ENCODE measurements at regions not wholly inside any gene's neighbourhood (a gene's known extent, or its start where the extent isn't known, plus 50 kb on each side); places are given as distances from the start of the nearest gene placed in this dataset.

GRCh38 chr4:111755571-111755970 lies 389.7 kb upstream of the FAM241A start:
- DNase-seq (ENCODE audit: insufficient read length, low spot score) (no peak), FAIRE-seq (no peak)
- no peak for TF ChIP-seq POLR2A (IDR thresholded peaks at IDR 0.05; ENCODE audit: low read depth, low read length)
- no peak for TF ChIP-seq POLR2AphosphoS5 (IDR thresholded peaks at IDR 0.05; ENCODE audit: low read depth, low read length)
- TF ChIP-seq PAX5 (IDR thresholded peaks at IDR 0.05; ENCODE audit: insufficient read depth, low read length, severe bottlenecking): no peak
- TF ChIP-seq POU2F2 (IDR thresholded peaks at IDR 0.05; ENCODE audit: low read depth, low read length): no peak
- TF ChIP-seq SPI1 (IDR thresholded peaks at IDR 0.05; ENCODE audit: low read depth, low read length): no peak
- no peak for TF ChIP-seq TAF1 (IDR thresholded peaks at IDR 0.05; ENCODE audit: low read depth, low read length)

- DNase-seq (ENCODE audit: insufficient read length, low spot score) (no peak), FAIRE-seq (no peak)
- no peak for TF ChIP-seq SPI1 (IDR thresholded peaks at IDR 0.05; ENCODE audit: low read depth, low read length)
- TF ChIP-seq PAX5 (IDR thresholded peaks at IDR 0.05; ENCODE audit: insufficient read depth, low read length, severe bottlenecking): no peak
- no peak for TF ChIP-seq POU2F2 (IDR thresholded peaks at IDR 0.05; ENCODE audit: low read depth, low read length)
- no peak for TF ChIP-seq POLR2AphosphoS5 (IDR thresholded peaks at IDR 0.05; ENCODE audit: low read depth, low read length)
- no peak for TF ChIP-seq POLR2A (IDR thresholded peaks at IDR 0.05; ENCODE audit: low read depth, low read length)
- no peak for TF ChIP-seq TAF1 (IDR thresholded peaks at IDR 0.05; ENCODE audit: low read depth, low read length)
Measured at GRCh38 chr4:111761531-111761930, 383.7 kb upstream of the FAM241A start.

- TF ChIP-seq SPI1 (IDR thresholded peaks at IDR 0.05; ENCODE audit: low read depth, low read length) (no peak), POLR2A (IDR thresholded peaks at IDR 0.05; ENCODE audit: low read depth, low read length) (no peak), TAF1 (IDR thresholded peaks at IDR 0.05; ENCODE audit: low read depth, low read length) (no peak), PAX5 (IDR thresholded peaks at IDR 0.05; ENCODE audit: insufficient read depth, low read length, severe bottlenecking) (no peak), POU2F2 (IDR thresholded peaks at IDR 0.05; ENCODE audit: low read depth, low read length) (no peak), POLR2AphosphoS5 (IDR thresholded peaks at IDR 0.05; ENCODE audit: low read depth, low read length) (no peak)
- DNase-seq (ENCODE audit: insufficient read length, low spot score): no peak
- FAIRE-seq: no peak
Measured at GRCh38 chr4:111770514-111770913, 374.7 kb upstream of the FAM241A start.

DNA sequence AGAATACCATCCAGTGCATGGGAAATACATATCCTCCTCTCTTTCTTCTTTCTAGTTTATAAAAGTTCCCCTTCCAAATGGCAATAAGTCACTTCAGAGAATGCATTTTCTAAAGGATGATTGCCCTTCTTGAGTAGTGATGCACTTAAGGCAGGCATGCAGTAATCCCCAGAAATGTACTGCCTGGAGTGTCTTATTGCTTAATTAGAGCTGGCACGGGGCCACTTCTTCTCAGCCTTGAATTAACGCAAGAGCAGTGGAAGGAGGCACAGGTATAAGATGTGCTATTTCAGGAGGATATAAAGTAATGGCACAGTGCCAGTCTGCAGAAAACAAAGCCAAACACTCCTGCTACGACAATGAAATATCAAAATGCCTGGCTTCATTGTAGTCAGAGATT lies 371.4 kb upstream of the FAM241A start:
- DNase-seq (ENCODE audit: insufficient read length, low spot score) (no peak), FAIRE-seq (no peak)

DNA sequence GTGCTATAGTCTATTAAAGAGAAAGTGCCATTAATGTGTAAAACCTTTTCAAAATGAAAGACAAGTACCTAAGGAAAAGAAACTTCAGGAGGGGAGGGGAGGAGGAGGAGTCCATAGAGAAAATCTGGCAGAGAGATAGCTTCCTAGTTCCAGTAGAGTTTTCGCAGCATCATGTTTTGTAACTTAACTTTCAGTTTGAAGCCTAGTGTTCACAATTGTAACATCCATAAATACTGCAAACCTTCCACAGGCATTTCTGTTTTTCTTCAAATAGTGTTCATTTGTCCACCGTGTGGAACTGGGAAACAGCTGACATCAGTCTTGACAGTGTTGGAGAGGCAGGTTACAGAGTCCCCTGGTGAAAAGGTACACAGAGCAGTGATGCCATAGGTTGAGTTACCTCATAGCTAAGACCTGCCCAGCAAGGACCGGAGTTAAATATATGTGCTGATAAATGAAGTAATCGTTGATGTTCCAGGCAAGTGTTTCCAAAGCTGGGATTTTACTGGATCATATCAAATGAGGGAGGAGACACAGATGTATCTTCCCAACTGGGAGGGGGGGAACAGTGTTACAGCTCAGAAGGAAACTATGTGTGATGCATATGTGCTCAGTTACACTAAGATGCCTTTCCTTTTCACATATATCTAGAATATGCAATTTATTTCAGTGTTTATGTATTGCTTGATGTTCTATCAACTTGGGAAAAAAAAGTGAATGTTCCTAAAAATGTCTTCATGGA lies 369.5 kb upstream of the FAM241A start:
- no peak for FAIRE-seq
- TF ChIP-seq SPI1 (IDR thresholded peaks at IDR 0.05; ENCODE audit: low read depth, low read length) (no peak), TAF1 (IDR thresholded peaks at IDR 0.05; ENCODE audit: low read depth, low read length) (no peak), POU2F2 (IDR thresholded peaks at IDR 0.05; ENCODE audit: low read depth, low read length) (no peak), POLR2A (IDR thresholded peaks at IDR 0.05; ENCODE audit: low read depth, low read length) (no peak), PAX5 (IDR thresholded peaks at IDR 0.05; ENCODE audit: insufficient read depth, low read length, severe bottlenecking) (no peak), POLR2AphosphoS5 (IDR thresholded peaks at IDR 0.05; ENCODE audit: low read depth, low read length) (no peak)
- DNase-seq (ENCODE audit: insufficient read length, low spot score): no peak

More for the DNA sequence above, 371.4 kb upstream of the FAM241A start:
- TF ChIP-seq POLR2AphosphoS5 (IDR thresholded peaks at IDR 0.05; ENCODE audit: low read depth, low read length) (no peak), PAX5 (IDR thresholded peaks at IDR 0.05; ENCODE audit: insufficient read depth, low read length, severe bottlenecking) (no peak), POU2F2 (IDR thresholded peaks at IDR 0.05; ENCODE audit: low read depth, low read length) (no peak), SPI1 (IDR thresholded peaks at IDR 0.05; ENCODE audit: low read depth, low read length) (no peak), POLR2A (IDR thresholded peaks at IDR 0.05; ENCODE audit: low read depth, low read length) (no peak), TAF1 (IDR thresholded peaks at IDR 0.05; ENCODE audit: low read depth, low read length) (no peak)

- DNase-seq (ENCODE audit: insufficient read length, low spot score): no peak
- FAIRE-seq: no peak
- no peak for TF ChIP-seq TAF1 (IDR thresholded peaks at IDR 0.05; ENCODE audit: low read depth, low read length)
- no peak for TF ChIP-seq SPI1 (IDR thresholded peaks at IDR 0.05; ENCODE audit: low read depth, low read length)
- TF ChIP-seq POU2F2 (IDR thresholded peaks at IDR 0.05; ENCODE audit: low read depth, low read length): no peak
- no peak for TF ChIP-seq POLR2AphosphoS5 (IDR thresholded peaks at IDR 0.05; ENCODE audit: low read depth, low read length)
- no peak for TF ChIP-seq POLR2A (IDR thresholded peaks at IDR 0.05; ENCODE audit: low read depth, low read length)
- no peak for TF ChIP-seq PAX5 (IDR thresholded peaks at IDR 0.05; ENCODE audit: insufficient read depth, low read length, severe bottlenecking)
Measured at GRCh38 chr4:111776561-111776960, 368.7 kb upstream of the FAM241A start.

- no peak for DNase-seq (ENCODE audit: insufficient read length, low spot score)
- TF ChIP-seq POLR2A (IDR thresholded peaks at IDR 0.05; ENCODE audit: low read depth, low read length) (no peak), POU2F2 (IDR thresholded peaks at IDR 0.05; ENCODE audit: low read depth, low read length) (no peak), SPI1 (IDR thresholded peaks at IDR 0.05; ENCODE audit: low read depth, low read length) (no peak), PAX5 (IDR thresholded peaks at IDR 0.05; ENCODE audit: insufficient read depth, low read length, severe bottlenecking) (no peak)
- FAIRE-seq: no peak
Measured at GRCh38 chr4:111778543-111778942, 366.7 kb upstream of the FAM241A start.

DNA sequence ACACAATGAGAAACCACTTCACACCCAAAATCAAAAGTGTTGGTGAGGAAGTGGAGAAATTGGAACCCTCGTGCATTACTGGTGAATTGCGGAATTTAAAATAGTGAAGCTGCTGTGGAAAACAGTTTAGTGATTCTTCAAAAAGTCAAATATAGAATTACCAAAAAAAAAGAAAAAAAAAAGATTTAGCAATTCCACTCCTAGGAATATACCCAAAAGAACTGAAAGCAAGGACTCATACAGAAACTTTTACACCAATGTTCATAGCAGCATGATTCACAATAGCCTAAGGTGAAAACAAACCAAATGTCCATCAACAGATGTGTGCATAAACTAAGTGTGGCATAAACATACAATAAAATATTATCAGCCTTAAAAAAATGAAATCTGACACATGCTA lies 364.3 kb upstream of the FAM241A start:
- TF ChIP-seq POLR2AphosphoS5 (IDR thresholded peaks at IDR 0.05; ENCODE audit: low read depth, low read length): no peak
- no peak for TF ChIP-seq PAX5 (IDR thresholded peaks at IDR 0.05; ENCODE audit: insufficient read depth, low read length, severe bottlenecking)
- TF ChIP-seq POLR2A (IDR thresholded peaks at IDR 0.05; ENCODE audit: low read depth, low read length): no peak
- TF ChIP-seq SPI1 (IDR thresholded peaks at IDR 0.05; ENCODE audit: low read depth, low read length): no peak
- TF ChIP-seq POU2F2 (IDR thresholded peaks at IDR 0.05; ENCODE audit: low read depth, low read length): no peak
- TF ChIP-seq TAF1 (IDR thresholded peaks at IDR 0.05; ENCODE audit: low read depth, low read length): no peak
- FAIRE-seq: no peak
- DNase-seq (ENCODE audit: insufficient read length, low spot score): no peak

- TF ChIP-seq POLR2A (IDR thresholded peaks at IDR 0.05; ENCODE audit: low read depth, low read length) (no peak), POLR2AphosphoS5 (IDR thresholded peaks at IDR 0.05; ENCODE audit: low read depth, low read length) (no peak)
- no peak for DNase-seq (ENCODE audit: insufficient read length, low spot score)
- no peak for FAIRE-seq
Measured at GRCh38 chr4:111781611-111782010, 363.6 kb upstream of the FAM241A start.

DNA sequence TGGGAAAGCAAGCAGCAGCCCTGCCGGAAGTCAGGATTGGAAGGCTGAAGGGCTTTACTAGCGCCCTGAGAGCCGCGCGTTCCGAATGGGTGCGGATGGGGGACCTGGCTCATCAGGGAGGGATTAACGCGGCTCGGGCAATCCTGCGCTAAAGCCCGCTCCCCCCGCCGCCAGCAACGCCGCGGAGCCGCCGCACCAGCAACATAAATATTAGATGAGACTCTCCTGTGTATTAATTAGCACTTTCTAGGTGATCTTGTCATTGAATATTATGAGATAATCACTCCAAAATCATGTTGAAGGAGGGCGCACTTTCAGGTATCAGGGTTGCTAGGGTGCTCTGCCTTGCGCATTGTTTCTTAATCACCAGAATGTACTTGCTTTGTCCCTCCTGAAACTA lies 357.2 kb upstream of the FAM241A start:
- FAIRE-seq: no peak
- no peak for TF ChIP-seq PAX5 (IDR thresholded peaks at IDR 0.05; ENCODE audit: insufficient read depth, low read length, severe bottlenecking)
- TF ChIP-seq SPI1 (IDR thresholded peaks at IDR 0.05; ENCODE audit: low read depth, low read length): no peak
- TF ChIP-seq POLR2AphosphoS5 (IDR thresholded peaks at IDR 0.05; ENCODE audit: low read depth, low read length): no peak
- no peak for TF ChIP-seq POU2F2 (IDR thresholded peaks at IDR 0.05; ENCODE audit: low read depth, low read length)
- no peak for TF ChIP-seq POLR2A (IDR thresholded peaks at IDR 0.05; ENCODE audit: low read depth, low read length)
- DNase-seq (ENCODE audit: insufficient read length, low spot score): no peak
